GM23248 (cell line): ENCODE measurements at regions not wholly inside any gene's neighbourhood (a gene's known extent, or its start where the extent isn't known, plus 50 kb on each side); places are given as distances from the start of the nearest gene placed in this dataset.
"Not testable (repeated sequence)": the region's sequence is repeated elsewhere in the genome, so short reads cannot be mapped to it uniquely, and the experiment has no call there.

Experiments
- DNase-seq: peaks from one replicate; pipeline ENCODE4 v3.0.0-alpha.2; 2015
- H2AFZ ChIP-seq: fragments of 200-600 bp; sonication (generic); 2 replicates; pipeline ENCODE4 v1.6.1; 2016; ENCODE audit warnings: antibody characterized with exemption
- H3F3A ChIP-seq: fragments of 200-600 bp; sonication (generic); 2 replicates; pipeline ENCODE4 v1.6.1; 2016; ENCODE audit warnings: mild to moderate bottlenecking, antibody characterized with exemption, mixed run types; ENCODE audit not compliant: insufficient read depth
- H3K27ac ChIP-seq: fragments of 200-600 bp; sonication (generic); 2 replicates; pipeline ENCODE4 v1.5.1; 2016; ENCODE audit warnings: mild to moderate bottlenecking
- H3K27me3 ChIP-seq: fragments of 200-600 bp; sonication (generic); replicated peaks from 2 replicates; pipeline ENCODE4 v1.6.1; 2016; ENCODE audit warnings: mild to moderate bottlenecking; ENCODE audit not compliant: insufficient read depth
- H3K36me3 ChIP-seq: fragments of 200-600 bp; sonication (generic); 2 replicates; pipeline ENCODE4 v1.6.1; 2016; ENCODE audit warnings: low read depth, mild to moderate bottlenecking
- H3K4me1 ChIP-seq: fragments of 200-600 bp; sonication (generic); 2 replicates; pipeline ENCODE4 v1.6.1; 2016; ENCODE audit warnings: mild to moderate bottlenecking; ENCODE audit not compliant: insufficient read depth
- H3K4me2 ChIP-seq: fragments of 200-600 bp; sonication (generic); one replicate; pipeline ENCODE4 v1.6.1; 2016; ENCODE audit warnings: mild to moderate bottlenecking; ENCODE audit not compliant: unreplicated experiment
- H3K4me3 ChIP-seq: fragments of 200-600 bp; sonication (generic); 2 replicates; pipeline ENCODE4 v1.5.1; 2016; ENCODE audit warnings: mild to moderate bottlenecking
- H3K79me2 ChIP-seq: fragments of 200-600 bp; sonication (generic); 2 replicates; pipeline ENCODE4 v1.6.1; 2016; ENCODE audit warnings: mild to moderate bottlenecking; ENCODE audit not compliant: insufficient read depth
- H3K9ac ChIP-seq: fragments of 200-600 bp; sonication (generic); 2 replicates; pipeline ENCODE4 v1.6.1; 2016; ENCODE audit warnings: mild to moderate bottlenecking
- H3K9me2 ChIP-seq: fragments of 200-600 bp; sonication (generic); 2 replicates; pipeline ENCODE4 v1.6.1; 2016; ENCODE audit warnings: mixed run types, mild to moderate bottlenecking, moderate library complexity; ENCODE audit not compliant: insufficient read depth
- H3K9me3 ChIP-seq: fragments of 200-600 bp; sonication (generic); one replicate; pipeline ENCODE4 v1.6.1; 2017; ENCODE audit warnings: low read depth
- H4K20me1 ChIP-seq: fragments of 200-600 bp; sonication (generic); 2 replicates; pipeline ENCODE4 v1.6.0; 2016; ENCODE audit not compliant: insufficient read depth
- EZH2 ChIP-seq: fragments of 200-600 bp; sonication (generic); IDR thresholded peaks from 2 replicates; pipeline ENCODE4 v1.6.1; 2018; ENCODE audit warnings: antibody characterized with exemption, mild to moderate bottlenecking; ENCODE audit not compliant: insufficient read depth, poor library complexity, severe bottlenecking
- EZH2phosphoT487 ChIP-seq: fragments of 200-600 bp; sonication (generic); IDR thresholded peaks from 2 replicates; pipeline ENCODE4 v1.6.1; 2018; ENCODE audit warnings: antibody characterized with exemption, moderate library complexity, mild to moderate bottlenecking, low read depth; ENCODE audit not compliant: insufficient read depth
- WGBS, 2 experiments: methylation state at CpG; one replicate each; pipeline ENCODE4 v1.1.6; 2015 to 2017; ENCODE audit warnings: low lambda C conversion rate in 2 of 2, low coverage in 1 of 2; ENCODE audit errors: missing lambda C conversion rate in 2 of 2; 5-methylcytosine and 5-hydroxymethylcytosine counted together
- in situ Hi-C: fragments of 300-500 bp; cut with MboI; formaldehyde crosslinking; loops from 2 replicates; pipeline ENCODE4 v1.15.0; 2020

- Histone ChIP-seq H3K27ac (no peak overlapping the region), H3K79me2 (no peaks in the 10 kb centered on the region), H3K4me1 (no peaks in the 10 kb centered on the region), H2AFZ (no peak overlapping the region), H3K4me3 (no peak overlapping the region), H3K36me3 (no peaks in the 10 kb centered on the region), H3K9ac (no peak overlapping the region), H3K27me3 (0 out of 2 replicates have a peak, but pooled peaks cover 2% of the 10 kb centered on the region), H4K20me1 (no peaks in the 10 kb centered on the region), H3F3A (no peaks in the 10 kb centered on the region), H3K9me2 (no peaks in the 10 kb centered on the region), H3K9me3 (no peaks in the 10 kb centered on the region), H3K4me2 (no peak overlapping the region)
- WGBS, 2 experiments = 66 to 77% methylated on average over 6 of the region's 6 CpGs
- no peak for DNase-seq
- in situ Hi-C loops = no loop called here
- TF ChIP-seq EZH2phosphoT487 (no peak), EZH2 (no peak)
These were observed 239.7 kb downstream of the FGF9 start for GRCh38 chr13:21910546-21910945.

- no peaks in the 10 kb centered on the region for H4K20me1 ChIP-seq
- H3K4me2 ChIP-seq = no peak overlapping the region
- H3K9me3 ChIP-seq = no peaks in the 10 kb centered on the region
- no peak overlapping the region for H2AFZ ChIP-seq
- no peaks in the 10 kb centered on the region for H3K27me3 ChIP-seq
- H3F3A ChIP-seq = no peaks in the 10 kb centered on the region
- no peak overlapping the region for H3K9ac ChIP-seq
- no peak overlapping the region for H3K4me3 ChIP-seq
- no peaks in the 10 kb centered on the region for H3K36me3 ChIP-seq
- H3K4me1 ChIP-seq = no peaks in the 10 kb centered on the region
- H3K27ac ChIP-seq = no peak overlapping the region
- no peak for DNase-seq
- in situ Hi-C loops = no loop called here
- TF ChIP-seq EZH2 (no peak), EZH2phosphoT487 (no peak)
- H3K79me2 ChIP-seq = no peaks in the 10 kb centered on the region
- WGBS, 2 experiments = 41 to 44% methylated on average over 6 of the region's 6 CpGs
- no peaks in the 10 kb centered on the region for H3K9me2 ChIP-seq
These were observed 240.9 kb downstream of the FGF9 start for GRCh38 chr13:21911646-21912298.

DNA sequence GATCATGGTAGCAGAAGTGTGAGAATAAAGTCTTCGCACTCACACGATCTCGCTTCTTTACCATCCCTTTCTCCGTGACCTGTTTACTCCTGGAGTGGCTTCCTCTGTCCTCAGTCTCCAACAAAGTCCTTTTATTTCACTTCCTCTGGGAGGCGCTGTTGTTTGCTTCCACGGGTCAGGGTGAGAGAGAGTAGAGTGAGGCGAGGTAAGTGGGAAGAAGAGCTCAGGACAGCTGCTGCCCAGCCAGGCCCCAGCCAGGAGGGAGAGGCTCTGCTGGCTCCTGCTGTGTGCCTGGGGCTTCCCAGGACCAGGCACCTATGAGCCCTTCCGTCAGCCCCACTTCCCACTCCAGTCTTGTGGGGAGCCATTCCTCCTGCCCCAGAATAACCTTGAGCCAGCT lies 242.1 kb downstream of the FGF9 start:
- H2AFZ ChIP-seq = no peak overlapping the region
- H3K79me2 ChIP-seq = no peaks in the 10 kb centered on the region
- TF ChIP-seq EZH2phosphoT487 (no peak), EZH2 (no peak)
- no peaks in the 10 kb centered on the region for H3K27me3 ChIP-seq
- 48 to 59% methylated on average over 7 of the region's 8 CpGs for WGBS, 2 experiments
- no peaks in the 10 kb centered on the region for H3F3A ChIP-seq
- no peak overlapping the region for H3K4me3 ChIP-seq
- H3K9me3 ChIP-seq = no peaks in the 10 kb centered on the region
- no peaks in the 10 kb centered on the region for H4K20me1 ChIP-seq
- no peaks in the 10 kb centered on the region for H3K4me1 ChIP-seq
- in situ Hi-C loops = no loop called here
- no peak overlapping the region for H3K4me2 ChIP-seq
- DNase-seq = peak; percentile 6
- H3K9me2 ChIP-seq = no peaks in the 10 kb centered on the region
- no peaks in the 10 kb centered on the region for H3K36me3 ChIP-seq
- H3K9ac ChIP-seq = no peak overlapping the region
- H3K27ac ChIP-seq = no peak overlapping the region

- Histone ChIP-seq H3K4me3 (no peak overlapping the region), H3K79me2 (no peaks in the 10 kb centered on the region), H3K4me1 (no peaks in the 10 kb centered on the region), H3K9me3 (no peaks in the 10 kb centered on the region), H3K9ac (no peak overlapping the region), H4K20me1 (no peaks in the 10 kb centered on the region), H2AFZ (no peak overlapping the region), H3K4me2 (no peak overlapping the region), H3F3A (no peaks in the 10 kb centered on the region), H3K36me3 (no peaks in the 10 kb centered on the region), H3K27me3 (no peaks in the 10 kb centered on the region), H3K9me2 (no peaks in the 10 kb centered on the region), H3K27ac (no peak overlapping the region)
- DNase-seq = peak; percentile 24
- in situ Hi-C loops = no loop called here
- TF ChIP-seq EZH2phosphoT487 (no peak), EZH2 (no peak)
- 39% methylated on average over 10 of the region's 10 CpGs for WGBS, 2 experiments
These were observed 246.5 kb downstream of the FGF9 start for GRCh38 chr13:21917086-21918015.

- not testable (repeated sequence) for H3K9me3 ChIP-seq
These were observed 249.9 kb downstream of the FGF9 start for GRCh38 chr13:21920802-21921201.

More at GRCh38 chr13:21920802-21921201, 249.9 kb downstream of the FGF9 start:
- H3K4me2 ChIP-seq, H4K20me1 ChIP-seq, DNase-seq, H2AFZ ChIP-seq, H3K4me3 ChIP-seq, in situ Hi-C loops, H3K27me3 ChIP-seq, H3K36me3 ChIP-seq, H3K9me2 ChIP-seq, H3K79me2 ChIP-seq, H3K4me1 ChIP-seq, H3F3A ChIP-seq, H3K9ac ChIP-seq, H3K27ac ChIP-seq: not testable (repeated sequence)
- WGBS, 2 experiments = 76 to 79% methylated on average over 26 to 27 of the region's 31 CpGs
